ENCODE measurements at regions not wholly inside any gene's neighbourhood (a gene's known extent, or its start where the extent isn't known, plus 50 kb on each side); places are given as distances from the start of the nearest gene placed in this dataset.

- Histone ChIP-seq H3K9ac (ENCODE audit: low read length) (no peak overlapping the region), H3K4me1 (ENCODE audit: insufficient read depth, low read length) (no peaks in the 10 kb centered on the region), H3K4me3 (ENCODE audit: low read depth in 1 of 2, low read length in 2 of 2) (no peak overlapping the region), H3K27me3 (ENCODE audit: control insufficient read depth in 1 of 2, insufficient read depth in 2 of 2, low read length in 2 of 2) (no peaks in the 10 kb centered on the region), H3K9me3 (ENCODE audit: low read length) (no peaks in the 10 kb centered on the region), H3K27ac (ENCODE audit: low read depth, low read length) (no peak overlapping the region), H3K36me3 (ENCODE audit: insufficient read depth, low read length) (no peaks in the 10 kb centered on the region)
Observed at GRCh38 chr3:182524711-182525401, 268.4 kb upstream of the ATP11B start.

- no peak overlapping the region for H3K4me3 ChIP-seq (ENCODE audit: low read depth in 1 of 2, low read length in 2 of 2)
- no peaks in the 10 kb centered on the region for H3K36me3 ChIP-seq (ENCODE audit: insufficient read depth, low read length)
- H3K27me3 ChIP-seq (ENCODE audit: control insufficient read depth in 1 of 2, insufficient read depth in 2 of 2, low read length in 2 of 2) = no peaks in the 10 kb centered on the region
- H3K9me3 ChIP-seq (ENCODE audit: low read length) = no peaks in the 10 kb centered on the region
- no peak overlapping the region for H3K27ac ChIP-seq (ENCODE audit: low read depth, low read length)
- H3K4me1 ChIP-seq (ENCODE audit: insufficient read depth, low read length) = no peaks in the 10 kb centered on the region
- H3K9ac ChIP-seq (ENCODE audit: low read length) = no peak overlapping the region
Observed at GRCh38 chr3:182525766-182526374, 267.4 kb upstream of the ATP11B start.

GRCh38 chr3:182527745-182528144 lies 265.6 kb upstream of the ATP11B start:
- no peak overlapping the region for H3K9ac ChIP-seq (ENCODE audit: low read length)
- no peak overlapping the region for H3K27ac ChIP-seq (ENCODE audit: low read depth, low read length)
- H3K36me3 ChIP-seq (ENCODE audit: insufficient read depth, low read length) = no peaks in the 10 kb centered on the region
- H3K4me3 ChIP-seq (ENCODE audit: low read depth in 1 of 2, low read length in 2 of 2) = no peak overlapping the region
- H3K27me3 ChIP-seq (ENCODE audit: control insufficient read depth in 1 of 2, insufficient read depth in 2 of 2, low read length in 2 of 2) = no peaks in the 10 kb centered on the region
- no peaks in the 10 kb centered on the region for H3K4me1 ChIP-seq (ENCODE audit: insufficient read depth, low read length)
- no peaks in the 10 kb centered on the region for H3K9me3 ChIP-seq (ENCODE audit: low read length)

- Histone ChIP-seq H3K4me1 (ENCODE audit: insufficient read depth, low read length) (no peaks in the 10 kb centered on the region), H3K4me3 (ENCODE audit: low read depth in 1 of 2, low read length in 2 of 2) (no peak overlapping the region), H3K27ac (ENCODE audit: low read depth, low read length) (no peak overlapping the region), H3K9ac (ENCODE audit: low read length) (no peak overlapping the region), H3K27me3 (ENCODE audit: control insufficient read depth in 1 of 2, insufficient read depth in 2 of 2, low read length in 2 of 2) (no peaks in the 10 kb centered on the region), H3K36me3 (ENCODE audit: insufficient read depth, low read length) (no peaks in the 10 kb centered on the region), H3K9me3 (ENCODE audit: low read length) (no peaks in the 10 kb centered on the region)
Observed at GRCh38 chr3:182530316-182530715, 263.0 kb upstream of the ATP11B start.

- Histone ChIP-seq H3K9me3 (ENCODE audit: low read length) (no peaks in the 10 kb centered on the region), H3K27ac (ENCODE audit: low read depth, low read length) (no peak overlapping the region), H3K27me3 (ENCODE audit: control insufficient read depth in 1 of 2, insufficient read depth in 2 of 2, low read length in 2 of 2) (no peaks in the 10 kb centered on the region), H3K36me3 (ENCODE audit: insufficient read depth, low read length) (no peaks in the 10 kb centered on the region), H3K4me1 (ENCODE audit: insufficient read depth, low read length) (no peaks in the 10 kb centered on the region), H3K4me3 (ENCODE audit: low read depth in 1 of 2, low read length in 2 of 2) (no peak overlapping the region), H3K9ac (ENCODE audit: low read length) (no peak overlapping the region)
Observed at GRCh38 chr3:182533394-182533793, 259.9 kb upstream of the ATP11B start.

GRCh38 chr3:182544542-182544941 lies 248.8 kb upstream of the ATP11B start:
- Histone ChIP-seq H3K9ac (ENCODE audit: low read length) (no peak overlapping the region), H3K27me3 (ENCODE audit: control insufficient read depth in 1 of 2, insufficient read depth in 2 of 2, low read length in 2 of 2) (no peaks in the 10 kb centered on the region), H3K9me3 (ENCODE audit: low read length) (no peaks in the 10 kb centered on the region), H3K36me3 (ENCODE audit: insufficient read depth, low read length) (no peaks in the 10 kb centered on the region), H3K27ac (ENCODE audit: low read depth, low read length) (no peak overlapping the region), H3K4me3 (ENCODE audit: low read depth in 1 of 2, low read length in 2 of 2) (no peak overlapping the region), H3K4me1 (ENCODE audit: insufficient read depth, low read length) (no peaks in the 10 kb centered on the region)

GRCh38 chr3:182562274-182562673 lies 231.0 kb upstream of the ATP11B start:
- Histone ChIP-seq H3K9me3 (ENCODE audit: low read length) (no peaks in the 10 kb centered on the region), H3K4me3 (ENCODE audit: low read depth in 1 of 2, low read length in 2 of 2) (no peak overlapping the region), H3K27ac (ENCODE audit: low read depth, low read length) (no peak overlapping the region)

GRCh38 chr3:182565916-182566796 lies 227.1 kb upstream of the ATP11B start:
- Histone ChIP-seq H3K9ac (ENCODE audit: low read length) (no peak overlapping the region), H3K27ac (ENCODE audit: low read depth, low read length) (no peak overlapping the region), H3K36me3 (ENCODE audit: insufficient read depth, low read length) (no peaks in the 10 kb centered on the region), H3K9me3 (ENCODE audit: low read length) (no peaks in the 10 kb centered on the region), H3K27me3 (ENCODE audit: control insufficient read depth in 1 of 2, insufficient read depth in 2 of 2, low read length in 2 of 2) (no peaks in the 10 kb centered on the region), H3K4me1 (ENCODE audit: insufficient read depth, low read length) (no peaks in the 10 kb centered on the region), H3K4me3 (ENCODE audit: low read depth in 1 of 2, low read length in 2 of 2) (no peak overlapping the region)

More at GRCh38 chr3:182562274-182562673, 231.0 kb upstream of the ATP11B start:
- Histone ChIP-seq H3K27me3 (ENCODE audit: control insufficient read depth in 1 of 2, insufficient read depth in 2 of 2, low read length in 2 of 2) (no peaks in the 10 kb centered on the region), H3K4me1 (ENCODE audit: insufficient read depth, low read length) (no peaks in the 10 kb centered on the region), H3K36me3 (ENCODE audit: insufficient read depth, low read length) (no peaks in the 10 kb centered on the region), H3K9ac (ENCODE audit: low read length) (no peak overlapping the region)

- Histone ChIP-seq H3K4me3 (ENCODE audit: low read depth in 1 of 2, low read length in 2 of 2) (no peak overlapping the region), H3K27me3 (ENCODE audit: control insufficient read depth in 1 of 2, insufficient read depth in 2 of 2, low read length in 2 of 2) (no peaks in the 10 kb centered on the region), H3K9me3 (ENCODE audit: low read length) (no peaks in the 10 kb centered on the region), H3K4me1 (ENCODE audit: insufficient read depth, low read length) (no peaks in the 10 kb centered on the region), H3K27ac (ENCODE audit: low read depth, low read length) (no peak overlapping the region), H3K36me3 (ENCODE audit: insufficient read depth, low read length) (no peaks in the 10 kb centered on the region), H3K9ac (ENCODE audit: low read length) (no peak overlapping the region)
Observed at GRCh38 chr3:182567700-182568099, 225.6 kb upstream of the ATP11B start.

GRCh38 chr3:182568261-182568660 lies 225.0 kb upstream of the ATP11B start:
- H3K9ac ChIP-seq (ENCODE audit: low read length) = no peak overlapping the region
- no peaks in the 10 kb centered on the region for H3K4me1 ChIP-seq (ENCODE audit: insufficient read depth, low read length)
- H3K36me3 ChIP-seq (ENCODE audit: insufficient read depth, low read length) = no peaks in the 10 kb centered on the region
- no peaks in the 10 kb centered on the region for H3K9me3 ChIP-seq (ENCODE audit: low read length)
- no peak overlapping the region for H3K27ac ChIP-seq (ENCODE audit: low read depth, low read length)
- no peak overlapping the region for H3K4me3 ChIP-seq (ENCODE audit: low read depth in 1 of 2, low read length in 2 of 2)
- no peaks in the 10 kb centered on the region for H3K27me3 ChIP-seq (ENCODE audit: control insufficient read depth in 1 of 2, insufficient read depth in 2 of 2, low read length in 2 of 2)

GRCh38 chr3:182568876-182569275 lies 224.4 kb upstream of the ATP11B start:
- Histone ChIP-seq H3K9ac (ENCODE audit: low read length) (no peak overlapping the region), H3K36me3 (ENCODE audit: insufficient read depth, low read length) (no peaks in the 10 kb centered on the region), H3K27ac (ENCODE audit: low read depth, low read length) (no peak overlapping the region)

More at GRCh38 chr3:182568876-182569275, 224.4 kb upstream of the ATP11B start:
- Histone ChIP-seq H3K4me3 (ENCODE audit: low read depth in 1 of 2, low read length in 2 of 2) (no peak overlapping the region), H3K27me3 (ENCODE audit: control insufficient read depth in 1 of 2, insufficient read depth in 2 of 2, low read length in 2 of 2) (no peaks in the 10 kb centered on the region), H3K4me1 (ENCODE audit: insufficient read depth, low read length) (no peaks in the 10 kb centered on the region), H3K9me3 (ENCODE audit: low read length) (no peaks in the 10 kb centered on the region)
